ENCODE measurements at regions not wholly inside any gene's neighbourhood (a gene's known extent, or its start where the extent isn't known, plus 50 kb on each side); places are given as distances from the start of the nearest gene placed in this dataset.

- no TSS peak for BruUV-seq (replicated peaks)
- no peaks in the 10 kb centered on the region for H3K27me3 ChIP-seq (replicated peaks; ENCODE audit: insufficient read depth, low read depth, low read length, poor library complexity)
- H3K27ac ChIP-seq (ENCODE audit: low read depth, low read length, poor library complexity, severe bottlenecking): no peak overlapping the region
- H3K4me1 ChIP-seq (ENCODE audit: insufficient read depth, low read length, poor library complexity, severe bottlenecking): no peaks in the 10 kb centered on the region
- no peaks in the 10 kb centered on the region for H3K9me3 ChIP-seq (ENCODE audit: low read depth, low read length, poor library complexity, severe bottlenecking)
- no peak overlapping the region for H3K4me3 ChIP-seq (ENCODE audit: low read depth, low read length, poor library complexity, severe bottlenecking)
- ChIA-PET CTCF (no interaction called here), POLR2A (ENCODE audit: low non-redundant PET) (no interaction called here)
- H3K36me3 ChIP-seq (ENCODE audit: insufficient read depth, low read length, poor library complexity, severe bottlenecking): no peaks in the 10 kb centered on the region
- DNase-seq (ENCODE audit: low spot score): no peak
- TF ChIP-seq, protein P1, sequence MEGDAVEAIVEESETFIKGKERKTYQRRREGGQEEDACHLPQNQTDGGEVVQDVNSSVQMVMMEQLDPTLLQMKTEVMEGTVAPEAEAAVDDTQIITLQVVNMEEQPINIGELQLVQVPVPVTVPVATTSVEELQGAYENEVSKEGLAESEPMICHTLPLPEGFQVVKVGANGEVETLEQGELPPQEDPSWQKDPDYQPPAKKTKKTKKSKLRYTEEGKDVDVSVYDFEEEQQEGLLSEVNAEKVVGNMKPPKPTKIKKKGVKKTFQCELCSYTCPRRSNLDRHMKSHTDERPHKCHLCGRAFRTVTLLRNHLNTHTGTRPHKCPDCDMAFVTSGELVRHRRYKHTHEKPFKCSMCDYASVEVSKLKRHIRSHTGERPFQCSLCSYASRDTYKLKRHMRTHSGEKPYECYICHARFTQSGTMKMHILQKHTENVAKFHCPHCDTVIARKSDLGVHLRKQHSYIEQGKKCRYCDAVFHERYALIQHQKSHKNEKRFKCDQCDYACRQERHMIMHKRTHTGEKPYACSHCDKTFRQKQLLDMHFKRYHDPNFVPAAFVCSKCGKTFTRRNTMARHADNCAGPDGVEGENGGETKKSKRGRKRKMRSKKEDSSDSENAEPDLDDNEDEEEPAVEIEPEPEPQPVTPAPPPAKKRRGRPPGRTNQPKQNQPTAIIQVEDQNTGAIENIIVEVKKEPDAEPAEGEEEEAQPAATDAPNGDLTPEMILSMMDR (conservative IDR thresholded peaks at IDR 0.05; ENCODE audit: low read depth, low read length): no peak
- intact Hi-C loops (cut with micrococcal nuclease; ENCODE audit: unreplicated experiment): no loop called here
These were observed 564.6 kb downstream of the FLRT2 start for GRCh38 chr14:86094512-86094911.

- Histone ChIP-seq H3K4me1 (ENCODE audit: insufficient read depth, low read length, poor library complexity, severe bottlenecking) (peaks cover 7% of the 10 kb centered on the region), H3K9me3 (ENCODE audit: low read depth, low read length, poor library complexity, severe bottlenecking) (no peaks in the 10 kb centered on the region), H3K27me3 (replicated peaks; ENCODE audit: insufficient read depth, low read depth, low read length, poor library complexity) (no peaks in the 10 kb centered on the region), H3K36me3 (ENCODE audit: insufficient read depth, low read length, poor library complexity, severe bottlenecking) (no peaks in the 10 kb centered on the region), H3K27ac (ENCODE audit: low read depth, low read length, poor library complexity, severe bottlenecking) (no peak overlapping the region), H3K4me3 (ENCODE audit: low read depth, low read length, poor library complexity, severe bottlenecking) (no peak overlapping the region)
- CTCF ChIA-PET: no interaction called here
- no peak for TF ChIP-seq EZH2 (IDR thresholded peaks at IDR 0.05; ENCODE audit: borderline replicate concordance, low read depth, low read length, poor library complexity, severe bottlenecking)
- TF ChIP-seq, protein P1 (conservative IDR thresholded peaks at IDR 0.05; ENCODE audit: low read depth, low read length): no peak
- no peak for DNase-seq (ENCODE audit: low spot score)
- no TSS peak for BruUV-seq (replicated peaks)
- POLR2A ChIA-PET (ENCODE audit: low non-redundant PET): no interaction called here
- intact Hi-C loops (cut with micrococcal nuclease; ENCODE audit: unreplicated experiment): no loop called here
These were observed 561.9 kb downstream of the FLRT2 start for GRCh38 chr14:86091811-86092210.

DNA sequence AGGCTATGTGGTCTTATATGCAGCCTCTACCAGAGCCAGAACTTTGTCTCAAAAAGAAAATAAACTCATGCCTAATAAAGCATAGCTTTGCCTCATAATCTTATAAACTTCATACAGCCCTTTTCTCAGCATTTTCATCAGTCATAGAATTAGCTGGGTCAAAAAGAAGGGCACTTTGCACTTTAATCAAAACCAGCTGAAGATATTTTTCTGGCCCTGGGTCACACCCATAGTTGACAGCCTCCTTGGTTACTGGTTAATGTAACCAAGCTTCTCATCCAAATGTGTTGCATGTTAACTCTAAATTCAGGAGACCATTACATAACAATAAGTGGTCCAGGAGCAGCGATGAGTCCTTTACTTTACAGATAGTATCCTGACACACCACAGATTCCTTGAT is 558.2 kb downstream of the FLRT2 start:
- Histone ChIP-seq H3K4me1 (ENCODE audit: insufficient read depth, low read length, poor library complexity, severe bottlenecking) (peaks cover 7% of the 10 kb centered on the region), H3K27ac (ENCODE audit: low read depth, low read length, poor library complexity, severe bottlenecking) (no peak overlapping the region), H3K4me3 (ENCODE audit: low read depth, low read length, poor library complexity, severe bottlenecking) (no peak overlapping the region), H3K27me3 (replicated peaks; ENCODE audit: insufficient read depth, low read depth, low read length, poor library complexity) (no peaks in the 10 kb centered on the region), H3K9me3 (ENCODE audit: low read depth, low read length, poor library complexity, severe bottlenecking) (no peaks in the 10 kb centered on the region), H3K36me3 (ENCODE audit: insufficient read depth, low read length, poor library complexity, severe bottlenecking) (no peaks in the 10 kb centered on the region)
- intact Hi-C loops (cut with micrococcal nuclease; ENCODE audit: unreplicated experiment): no loop called here
- no peak for DNase-seq (ENCODE audit: low spot score)
- ChIA-PET CTCF (no interaction called here), POLR2A (ENCODE audit: low non-redundant PET) (no interaction called here)
- BruUV-seq (replicated peaks): no TSS peak
- no peak for TF ChIP-seq EZH2 (IDR thresholded peaks at IDR 0.05; ENCODE audit: borderline replicate concordance, low read depth, low read length, poor library complexity, severe bottlenecking)
- TF ChIP-seq, protein P1 (conservative IDR thresholded peaks at IDR 0.05; ENCODE audit: low read depth, low read length): no peak
